HepG2 (cell line): ENCODE measurements at regions not wholly inside any gene's neighbourhood (a gene's known extent, or its start where the extent isn't known, plus 50 kb on each side); places are given as distances from the start of the nearest gene placed in this dataset.

Experiments
- DR1 ChIP-seq: sonication (generic); formaldehyde crosslinking; IDR thresholded peaks from 2 replicates; pipeline ENCODE4 v1.8.0; 2021; ENCODE audit warnings: mild to moderate bottlenecking, missing genetic modification reagents, inconsistent platforms
- GABPA ChIP-seq, 2 experiments: IDR thresholded peaks; 2 replicates each; pipeline ENCODE4 v1.6.1; 2011 to 2016; ENCODE audit warnings: low read depth in 2 of 2, low read length in 1 of 2, missing biosample characterization in 1 of 2, missing genetic modification characterization in 1 of 2
- GTF3A ChIP-seq: sonication (generic); formaldehyde crosslinking; conservative IDR thresholded peaks from 2 replicates; pipeline ENCODE4 v1.4.0; 2020; ENCODE audit warnings: mild to moderate bottlenecking, missing genetic modification reagents
- HOXA5 ChIP-seq: sonication (generic); formaldehyde crosslinking; IDR thresholded peaks from 2 replicates; pipeline ENCODE4 v1.4.0; 2020; ENCODE audit warnings: missing genetic modification reagents
- HOXA7 ChIP-seq: sonication (generic); formaldehyde crosslinking; IDR thresholded peaks from 2 replicates; pipeline ENCODE4 v1.8.1; 2022; ENCODE audit warnings: mild to moderate bottlenecking, missing genetic modification reagents, moderate library complexity
- MEF2D ChIP-seq: sonication (generic); formaldehyde crosslinking; IDR thresholded peaks from 2 replicates; pipeline ENCODE4 v1.5.1; 2020; ENCODE audit warnings: mild to moderate bottlenecking, missing genetic modification reagents
- MEIS1 ChIP-seq: sonication (generic); formaldehyde crosslinking; IDR thresholded peaks from 2 replicates; pipeline ENCODE4 v1.9.0; 2021; ENCODE audit warnings: mild to moderate bottlenecking, missing genetic modification reagents, moderate library complexity, borderline replicate concordance
- POLR2AphosphoS5 ChIP-seq: IDR thresholded peaks from 2 replicates; pipeline ENCODE4 v1.6.1; 2012; ENCODE audit warnings: low read depth, low read length
- RFXAP ChIP-seq: sonication (generic); formaldehyde crosslinking; IDR thresholded peaks from 2 replicates; pipeline ENCODE4 v1.4.0; 2020; ENCODE audit warnings: missing genetic modification reagents, borderline replicate concordance
- SMAD3 ChIP-seq: sonication (generic); formaldehyde crosslinking; IDR thresholded peaks from 2 replicates; pipeline ENCODE4 v1.4.0; 2020; ENCODE audit warnings: missing genetic modification reagents
- SMYD3 ChIP-seq: sonication (generic); formaldehyde crosslinking; IDR thresholded peaks from 2 replicates; pipeline ENCODE4 v1.8.1; 2023; ENCODE audit warnings: mild to moderate bottlenecking, missing genetic modification reagents
- SNAI1 ChIP-seq: sonication (generic); formaldehyde crosslinking; IDR thresholded peaks from 2 replicates; pipeline ENCODE4 v1.5.0; 2020; ENCODE audit warnings: mild to moderate bottlenecking, missing genetic modification reagents, borderline replicate concordance
- STAT5B ChIP-seq: sonication (generic); formaldehyde crosslinking; IDR thresholded peaks from 2 replicates; pipeline ENCODE4 v1.4.0; 2020; ENCODE audit warnings: missing genetic modification reagents
- TCF12 ChIP-seq, 2 experiments: fragments of 450-650 bp in 1 of 2; sonication (generic) in 1 of 2; formaldehyde crosslinking in 1 of 2; IDR thresholded peaks; 2 replicates each; pipeline versions ENCODE4 v1.6.1 to v1.8.0; 2017 to 2022; ENCODE audit warnings: antibody characterized with exemption in 1 of 2, mild to moderate bottlenecking in 1 of 2, missing genetic modification reagents in 1 of 2, moderate library complexity in 1 of 2
- ZBTB49 ChIP-seq: sonication (generic); formaldehyde crosslinking; IDR thresholded peaks from 2 replicates; pipeline ENCODE4 v1.4.0; 2020; ENCODE audit warnings: missing genetic modification reagents, borderline replicate concordance
- ZNF841 ChIP-seq: sonication (generic); formaldehyde crosslinking; IDR thresholded peaks from 2 replicates; pipeline ENCODE4 v1.8.1; 2023; ENCODE audit warnings: missing genetic modification reagents, borderline replicate concordance
- TF ChIP-seq, protein P1 (sequence below): sonication (generic); formaldehyde crosslinking; IDR thresholded peaks from 2 replicates; pipeline ENCODE4 v1.5.0; 2020; ENCODE audit warnings: mild to moderate bottlenecking, missing genetic modification reagents, borderline replicate concordance

- no peak for TF ChIP-seq TCF12 (IDR thresholded peaks at IDR 0.05)
- TF ChIP-seq TCF12 (CRISPR knock-in tag; IDR thresholded peaks at IDR 0.05) = peak; percentile 84; the same call in 1 of the 2 replicates
- peak; percentile 91 for TF ChIP-seq MEF2D
- peak; percentile 73; the same call in 1 of the 2 replicates for TF ChIP-seq SMYD3 (CRISPR knock-in tag)
- no peak for TF ChIP-seq HOXA7 (CRISPR knock-in tag)
- 0 out of 2 replicates have a peak, but pooled peaks have one; percentile 66 for TF ChIP-seq RFXAP (CRISPR knock-in tag)
- TF ChIP-seq SNAI1 = 0 out of 2 replicates have a peak, but pooled peaks have one; percentile 43
- no peak for TF ChIP-seq GABPA (IDR thresholded peaks at IDR 0.05; ENCODE audit: low read depth, low read length)
- peak; percentile 33; the same call in 1 of the 2 replicates for TF ChIP-seq GABPA (CRISPR knock-in tag; IDR thresholded peaks at IDR 0.05; ENCODE audit: low read depth)
- peak; percentile 62; the same call in 1 of the 2 replicates for TF ChIP-seq MEIS1
- TF ChIP-seq STAT5B = 0 out of 2 replicates have a peak, but pooled peaks have one; percentile 22
- TF ChIP-seq ZBTB49 (CRISPR knock-in tag) = no peak
- TF ChIP-seq, protein P1, sequence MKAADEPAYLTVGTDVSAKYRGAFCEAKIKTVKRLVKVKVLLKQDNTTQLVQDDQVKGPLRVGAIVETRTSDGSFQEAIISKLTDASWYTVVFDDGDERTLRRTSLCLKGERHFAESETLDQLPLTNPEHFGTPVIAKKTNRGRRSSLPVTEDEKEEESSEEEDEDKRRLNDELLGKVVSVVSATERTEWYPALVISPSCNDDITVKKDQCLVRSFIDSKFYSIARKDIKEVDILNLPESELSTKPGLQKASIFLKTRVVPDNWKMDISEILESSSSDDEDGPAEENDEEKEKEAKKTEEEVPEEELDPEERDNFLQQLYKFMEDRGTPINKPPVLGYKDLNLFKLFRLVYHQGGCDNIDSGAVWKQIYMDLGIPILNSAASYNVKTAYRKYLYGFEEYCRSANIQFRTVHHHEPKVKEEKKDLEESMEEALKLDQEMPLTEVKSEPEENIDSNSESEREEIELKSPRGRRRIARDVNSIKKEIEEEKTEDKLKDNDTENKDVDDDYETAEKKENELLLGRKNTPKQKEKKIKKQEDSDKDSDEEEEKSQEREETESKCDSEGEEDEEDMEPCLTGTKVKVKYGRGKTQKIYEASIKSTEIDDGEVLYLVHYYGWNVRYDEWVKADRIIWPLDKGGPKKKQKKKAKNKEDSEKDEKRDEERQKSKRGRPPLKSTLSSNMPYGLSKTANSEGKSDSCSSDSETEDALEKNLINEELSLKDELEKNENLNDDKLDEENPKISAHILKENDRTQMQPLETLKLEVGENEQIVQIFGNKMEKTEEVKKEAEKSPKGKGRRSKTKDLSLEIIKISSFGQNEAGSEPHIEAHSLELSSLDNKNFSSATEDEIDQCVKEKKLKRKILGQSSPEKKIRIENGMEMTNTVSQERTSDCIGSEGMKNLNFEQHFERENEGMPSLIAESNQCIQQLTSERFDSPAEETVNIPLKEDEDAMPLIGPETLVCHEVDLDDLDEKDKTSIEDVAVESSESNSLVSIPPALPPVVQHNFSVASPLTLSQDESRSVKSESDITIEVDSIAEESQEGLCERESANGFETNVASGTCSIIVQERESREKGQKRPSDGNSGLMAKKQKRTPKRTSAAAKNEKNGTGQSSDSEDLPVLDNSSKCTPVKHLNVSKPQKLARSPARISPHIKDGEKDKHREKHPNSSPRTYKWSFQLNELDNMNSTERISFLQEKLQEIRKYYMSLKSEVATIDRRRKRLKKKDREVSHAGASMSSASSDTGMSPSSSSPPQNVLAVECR (CRISPR knock-in tag) = peak; percentile 52; the same call in 1 of the 2 replicates
- TF ChIP-seq DR1 (CRISPR knock-in tag) = no peak
- TF ChIP-seq GTF3A (CRISPR knock-in tag) = no peak
- no peak for TF ChIP-seq ZNF841
- no peak for TF ChIP-seq POLR2AphosphoS5
- peak; percentile 87 for TF ChIP-seq HOXA5 (CRISPR knock-in tag)
- peak; percentile 87 for TF ChIP-seq SMAD3 (CRISPR knock-in tag)
Measured at GRCh38 chr2:167814881-167815718, 432.3 kb downstream of the STK39 start (continued).
